Hepatocyte (in vitro differentiated cells): ENCODE measurements at regions not wholly inside any gene's neighbourhood (a gene's known extent, or its start where the extent isn't known, plus 50 kb on each side); places are given as distances from the start of the nearest gene placed in this dataset.
"Not testable (repeated sequence)": the region's sequence is repeated elsewhere in the genome, so short reads cannot be mapped to it uniquely, and the experiment has no call there.

Experiments used
- DNase-seq: peaks from one replicate; pipeline ENCODE4 v3.0.0-alpha.2; 2016; ENCODE audit warnings: low spot score
- H2AFZ ChIP-seq: fragments of 200-600 bp; sonication (generic); 2 replicates; pipeline ENCODE4 v1.6.0; 2016; ENCODE audit warnings: antibody characterized with exemption, mild to moderate bottlenecking
- H3K27ac ChIP-seq: fragments of 200-600 bp; sonication (generic); 2 replicates; pipeline ENCODE4 v1.5.1; 2016; ENCODE audit warnings: mild to moderate bottlenecking
- H3K27me3 ChIP-seq: fragments of 200-600 bp; sonication (generic); 2 replicates; pipeline ENCODE4 v1.6.1; 2016
- H3K36me3 ChIP-seq: fragments of 200-600 bp; sonication (generic); replicated peaks from 2 replicates; pipeline ENCODE4 v1.5.1; 2016; ENCODE audit warnings: low read depth; ENCODE audit not compliant: insufficient read depth
- H3K4me1 ChIP-seq: fragments of 200-600 bp; sonication (generic); 2 replicates; pipeline ENCODE4 v1.5.1; 2016; ENCODE audit warnings: mild to moderate bottlenecking, moderate library complexity; ENCODE audit not compliant: insufficient read depth
- H3K4me2 ChIP-seq: fragments of 200-600 bp; sonication (generic); 2 replicates; pipeline ENCODE4 v1.6.0; 2016
- H3K4me3 ChIP-seq: fragments of 200-600 bp; sonication (generic); 2 replicates; pipeline ENCODE4 v1.5.1; 2016; ENCODE audit warnings: mild to moderate bottlenecking
- H3K79me2 ChIP-seq: fragments of 200-600 bp; sonication (generic); 2 replicates; pipeline ENCODE4 v1.6.0; 2017; ENCODE audit warnings: mild to moderate bottlenecking
- H3K9me2 ChIP-seq: fragments of 200-600 bp; sonication (generic); replicated peaks from 2 replicates; pipeline ENCODE4 v1.6.0; 2017; ENCODE audit warnings: mild to moderate bottlenecking; ENCODE audit not compliant: insufficient read depth
- H3K9me3 ChIP-seq: fragments of 200-600 bp; sonication (generic); 2 replicates; pipeline ENCODE4 v1.5.1; 2016; ENCODE audit warnings: low read depth, mild to moderate bottlenecking
- H4K20me1 ChIP-seq: fragments of 200-600 bp; sonication (generic); 2 replicates; pipeline ENCODE4 v1.6.0; 2016; ENCODE audit warnings: mild to moderate bottlenecking; ENCODE audit not compliant: insufficient read depth, poor library complexity, severe bottlenecking
- CTCF ChIP-seq: fragments of 200-600 bp; sonication (generic); IDR thresholded peaks from 2 replicates; pipeline ENCODE4 v1.5.1; 2016; ENCODE audit warnings: antibody characterized with exemption, mild to moderate bottlenecking; ENCODE audit not compliant: poor library complexity
- EZH2 ChIP-seq: fragments of 200-600 bp; sonication (generic); IDR thresholded peaks from 2 replicates; pipeline ENCODE4 v1.6.1; 2016; ENCODE audit warnings: antibody characterized with exemption, mild to moderate bottlenecking, borderline replicate concordance
- EZH2phosphoT487 ChIP-seq: fragments of 200-600 bp; sonication (generic); IDR thresholded peaks from one replicate; pipeline ENCODE4 v1.6.1; 2018; ENCODE audit warnings: antibody characterized with exemption, mild to moderate bottlenecking, low read depth, moderate library complexity; ENCODE audit not compliant: unreplicated experiment, severe bottlenecking
- WGBS: methylation state at CpG from one replicate; pipeline ENCODE4 v1.1.6; 2016; ENCODE audit warnings: low lambda C conversion rate; ENCODE audit errors: missing lambda C conversion rate; 5-methylcytosine and 5-hydroxymethylcytosine counted together

DNA sequence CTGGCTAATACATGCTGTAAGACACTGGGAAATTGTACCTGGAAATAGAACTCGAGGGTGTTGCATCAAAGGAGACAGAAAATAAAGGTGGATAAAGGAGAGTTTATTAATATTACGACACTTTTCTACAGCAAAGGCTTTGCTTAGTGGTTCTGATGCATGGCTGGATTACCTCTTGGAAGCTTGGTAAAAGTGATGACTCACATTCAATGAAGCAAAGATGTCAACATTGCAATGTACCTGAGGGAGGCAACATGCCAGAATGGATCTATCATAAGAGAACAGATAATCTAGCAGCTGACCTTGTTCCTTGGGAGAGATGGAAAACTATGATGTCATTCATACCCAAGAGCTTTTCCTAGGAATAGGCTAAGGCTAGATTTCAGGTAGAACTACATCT, 735.1 kb upstream of the DIAPH2 start:
- no peaks in the 10 kb centered on the region for H3K9me3 ChIP-seq
- no peak overlapping the region for H3K4me2 ChIP-seq
- H3K79me2 ChIP-seq = no peaks in the 10 kb centered on the region
- DNase-seq = peak; percentile 7
- H4K20me1 ChIP-seq = no peaks in the 10 kb centered on the region
- no peak for TF ChIP-seq CTCF
- TF ChIP-seq EZH2 = no peak
- TF ChIP-seq EZH2phosphoT487 = no peak
- no peak overlapping the region for H3K27ac ChIP-seq
- WGBS = 58% methylated on average over 2 of the region's 2 CpGs
- H3K27me3 ChIP-seq = no peaks in the 10 kb centered on the region
- no peak overlapping the region for H2AFZ ChIP-seq
- no peaks in the 10 kb centered on the region for H3K4me1 ChIP-seq
- H3K4me3 ChIP-seq = no peak overlapping the region
- no peaks in the 10 kb centered on the region for H3K36me3 ChIP-seq
- no peaks in the 10 kb centered on the region for H3K9me2 ChIP-seq

DNA sequence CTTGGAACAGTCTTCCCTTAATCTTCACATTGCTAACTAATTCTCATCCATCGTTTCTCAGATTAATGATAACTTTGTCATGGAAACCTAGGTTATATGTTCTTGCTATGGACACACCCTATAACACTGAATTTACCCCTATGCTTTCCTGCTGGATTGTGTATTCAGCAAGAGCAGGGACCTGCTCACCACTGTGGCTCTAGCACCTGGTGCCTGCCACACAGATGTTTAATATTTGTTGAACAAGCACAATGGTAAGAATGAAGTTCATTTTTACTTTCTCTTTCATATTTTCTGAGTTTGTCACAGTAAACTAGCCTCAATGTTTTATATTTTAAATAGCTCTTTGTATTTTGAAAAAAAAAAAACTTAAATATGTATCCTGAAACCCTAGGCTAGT, 734.0 kb upstream of the DIAPH2 start:
- no peaks in the 10 kb centered on the region for H3K4me1 ChIP-seq
- no peak for TF ChIP-seq EZH2
- no peak for TF ChIP-seq CTCF
- no peak for TF ChIP-seq EZH2phosphoT487
- WGBS = 76% methylated on average over 1 of the region's 1 CpG

GRCh38 chrX:95953564-95953963, 731.1 kb upstream of the DIAPH2 start:
- Histone ChIP-seq H3K4me1 (no peaks in the 10 kb centered on the region), H3K27ac (no peak overlapping the region), H4K20me1 (no peaks in the 10 kb centered on the region), H3K9me2 (no peaks in the 10 kb centered on the region), H3K79me2 (no peaks in the 10 kb centered on the region), H3K4me3 (no peak overlapping the region), H3K27me3 (no peaks in the 10 kb centered on the region), H3K36me3 (no peaks in the 10 kb centered on the region), H2AFZ (no peak overlapping the region), H3K9me3 (no peaks in the 10 kb centered on the region), H3K4me2 (no peak overlapping the region)
- WGBS = 74% methylated on average over 2 of the region's 2 CpGs
- DNase-seq = no peak
- TF ChIP-seq EZH2phosphoT487 (no peak), EZH2 (no peak), CTCF (no peak)

More for the DNA sequence above, 734.0 kb upstream of the DIAPH2 start:
- Histone ChIP-seq H3K4me3 (no peak overlapping the region), H3K4me2 (no peak overlapping the region), H3K9me3 (no peaks in the 10 kb centered on the region), H3K27me3 (no peaks in the 10 kb centered on the region), H3K79me2 (no peaks in the 10 kb centered on the region), H4K20me1 (no peaks in the 10 kb centered on the region), H3K36me3 (no peaks in the 10 kb centered on the region), H3K27ac (no peak overlapping the region), H2AFZ (no peak overlapping the region), H3K9me2 (no peaks in the 10 kb centered on the region)
- no peak for DNase-seq

DNA sequence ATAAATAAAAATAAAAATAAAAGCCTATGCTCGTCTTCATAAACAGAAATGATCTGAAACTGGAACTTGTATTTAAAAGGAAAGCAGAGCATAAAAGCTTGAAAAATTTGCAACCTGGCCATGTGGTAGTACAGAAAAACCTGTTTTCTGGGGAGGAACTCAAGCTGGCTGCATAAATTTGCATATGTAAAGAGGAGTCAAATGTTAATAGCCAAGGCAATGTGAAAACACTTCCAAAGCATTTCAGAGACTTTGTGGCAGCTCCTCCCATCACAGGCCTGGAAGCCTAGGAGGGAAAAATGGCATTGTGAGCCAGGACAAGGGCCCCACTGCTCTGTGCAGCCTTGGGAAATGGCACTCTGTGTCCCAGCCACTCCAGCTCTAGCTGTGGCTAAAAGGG, 727.9 kb upstream of the DIAPH2 start:
- Histone ChIP-seq H3K9me3 (no peaks in the 10 kb centered on the region), H3K36me3 (no peaks in the 10 kb centered on the region), H3K4me2 (no peak overlapping the region), H2AFZ (no peak overlapping the region), H3K79me2 (no peaks in the 10 kb centered on the region), H3K9me2 (no peaks in the 10 kb centered on the region), H3K27me3 (no peaks in the 10 kb centered on the region), H3K4me1 (no peaks in the 10 kb centered on the region), H3K27ac (no peak overlapping the region), H3K4me3 (no peak overlapping the region), H4K20me1 (no peaks in the 10 kb centered on the region)
- 63% methylated on average over 1 of the region's 1 CpG for WGBS
- no peak for TF ChIP-seq EZH2
- TF ChIP-seq CTCF = no peak
- no peak for TF ChIP-seq EZH2phosphoT487
- no peak for DNase-seq

DNA sequence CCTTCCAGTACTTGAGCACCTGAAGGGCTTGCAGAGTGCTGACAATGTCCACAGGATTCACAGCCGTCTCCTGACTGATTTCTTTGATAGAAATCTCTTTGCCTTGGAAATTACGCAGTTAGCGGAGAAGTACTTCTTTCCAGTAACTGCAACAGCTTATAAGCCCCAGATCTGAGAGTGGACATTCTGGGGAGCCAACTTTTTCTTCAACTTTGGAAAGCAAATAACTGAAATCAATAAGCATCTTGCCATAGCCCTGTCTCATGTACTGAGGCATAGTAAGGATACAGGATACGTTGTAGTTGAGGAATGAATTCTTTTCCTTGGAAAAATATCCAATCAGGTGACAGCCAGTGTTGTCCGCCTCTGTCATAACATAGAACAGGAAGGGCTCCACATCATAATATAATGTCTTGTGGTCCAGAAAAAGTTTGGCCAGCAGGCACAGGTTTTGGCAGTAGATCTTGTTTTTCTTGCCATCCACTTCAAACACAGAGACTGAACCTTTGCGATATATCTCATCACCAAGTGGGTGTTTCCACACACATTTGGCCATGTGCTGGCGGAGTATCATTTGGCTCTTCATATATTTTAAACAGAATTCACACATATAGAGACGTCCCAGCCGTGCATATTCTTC, 711.1 kb upstream of the DIAPH2 start:
- H4K20me1 ChIP-seq, H3K9me2 ChIP-seq: not testable (repeated sequence)
- 79% methylated on average over 9 of the region's 9 CpGs for WGBS

More for the DNA sequence above, 711.1 kb upstream of the DIAPH2 start:
- H3K36me3 ChIP-seq, H3K4me1 ChIP-seq, DNase-seq, H3K4me2 ChIP-seq, H3K4me3 ChIP-seq, H2AFZ ChIP-seq, H3K9me3 ChIP-seq, H3K27me3 ChIP-seq, H3K27ac ChIP-seq, H3K79me2 ChIP-seq: not testable (repeated sequence)
